CD4-positive, alpha-beta memory T cell (primary cell): ENCODE measurements at regions not wholly inside any gene's neighbourhood (a gene's known extent, or its start where the extent isn't known, plus 50 kb on each side); places are given as distances from the start of the nearest gene placed in this dataset.
"Not testable (repeated sequence)": the region's sequence is repeated elsewhere in the genome, so short reads cannot be mapped to it uniquely, and the experiment has no call there.

Experiments
- CTCF ChIA-PET: fragments of 350-600 bp; sonication (Branson Sonifier 250); formaldehyde crosslinking; loops from one replicate; lab custom pipeline; 2021; ENCODE audit warnings: inconsistent platforms; ENCODE audit not compliant: partially characterized antibody; lab: Charles Lee
- POLR2A ChIA-PET: fragments of 350-600 bp; sonication (Branson Sonifier 250); formaldehyde crosslinking; loops from one replicate; lab custom pipeline; 2021; ENCODE audit not compliant: partially characterized antibody; lab: Charles Lee
- DNase-seq, 5 donors: peaks; one replicate each; pipeline versions ENCODE4 v3.0.0 to v3.0.0-alpha.2; 2020 to 2022; ENCODE audit warnings: mixed read lengths in 1 of 5
- H3K27ac ChIP-seq: one replicate; pipeline ENCODE4 v1.7.0; 2013; ENCODE audit warnings: low read depth, low read length
- H3K27me3 ChIP-seq: 2 replicates; pipeline ENCODE4 v1.7.0; 2013; ENCODE audit warnings: mild to moderate bottlenecking, low read length, moderate library complexity; ENCODE audit not compliant: insufficient read depth
- H3K36me3 ChIP-seq: 2 replicates; pipeline ENCODE4 v1.7.0; 2013; ENCODE audit warnings: mild to moderate bottlenecking, low read length, moderate library complexity; ENCODE audit not compliant: insufficient read depth
- H3K4me1 ChIP-seq: 2 replicates; pipeline ENCODE4 v1.7.0; 2013; ENCODE audit warnings: mild to moderate bottlenecking, low read length, moderate library complexity; ENCODE audit not compliant: insufficient read depth
- H3K4me3 ChIP-seq, 2 donors: one replicate each; pipeline ENCODE4 v1.7.0; 2013; ENCODE audit warnings: low read length in 2 of 2, mild to moderate bottlenecking in 1 of 2
- H3K9me3 ChIP-seq, 2 donors: one replicate each; pipeline ENCODE4 v1.7.0; 2013; ENCODE audit warnings: low read length in 2 of 2, control low read depth in 1 of 2; ENCODE audit not compliant: control insufficient read depth in 1 of 2
- H3K27ac Mint-ChIP-seq, 7 donors: one replicate each; pipeline ENCODE4 v1.8.0; 2020 to 2021; ENCODE audit warnings: mixed read lengths in 7 of 7, mild to moderate bottlenecking in 6 of 7, inconsistent platforms in 3 of 7, moderate library complexity in 3 of 7
- H3K27me3 Mint-ChIP-seq, 2 donors: one replicate each; pipeline ENCODE4 v1.8.0; 2020 to 2021; ENCODE audit warnings: mixed read lengths in 2 of 2
- H3K36me3 Mint-ChIP-seq, 2 donors: one replicate each; pipeline ENCODE4 v1.8.0; 2020 to 2021; ENCODE audit warnings: mixed read lengths in 2 of 2, inconsistent platforms in 1 of 2, mild to moderate bottlenecking in 1 of 2
- H3K4me1 Mint-ChIP-seq, 4 donors: one replicate each; pipeline ENCODE4 v1.8.0; 2020 to 2021; ENCODE audit warnings: mixed read lengths in 4 of 4, mild to moderate bottlenecking in 1 of 4
- H3K4me3 Mint-ChIP-seq, 8 donors: one replicate each; pipeline ENCODE4 v1.8.0; 2020 to 2021; ENCODE audit warnings: mixed read lengths in 8 of 8, mild to moderate bottlenecking in 7 of 8, moderate library complexity in 6 of 8, inconsistent platforms in 3 of 8
- H3K9me3 Mint-ChIP-seq, 8 donors: one replicate each; pipeline ENCODE4 v1.8.0; 2020 to 2021; ENCODE audit warnings: mixed read lengths in 8 of 8, mild to moderate bottlenecking in 5 of 8, inconsistent platforms in 3 of 8, moderate library complexity in 1 of 8
- intact Hi-C: fragments of 100-400 bp; cut with micrococcal nuclease; formaldehyde crosslinking; loops from one replicate; pipeline ENCODE4 v1.15.1; 2023

GRCh38 chr18:27285973-27286562, 101.0 kb upstream of the CHST9 start:
- intact Hi-C loops, POLR2A ChIA-PET, CTCF ChIA-PET: not testable (repeated sequence)

GRCh38 chr18:27278131-27278530, 93.0 kb upstream of the CHST9 start:
- Histone ChIP-seq H3K4me1 (no peaks in the 10 kb centered on the region), H3K4me3 (no peak overlapping the region), H3K36me3 (no peaks in the 10 kb centered on the region), H3K27ac (no peak overlapping the region), H3K9me3 (no peaks in the 10 kb centered on the region), H3K27me3 (no peaks in the 10 kb centered on the region)
- no peak overlapping the region for H3K27ac Mint-ChIP-seq
- H3K36me3 Mint-ChIP-seq: no peaks in the 10 kb centered on the region
- peaks cover 0 to 15% (median 9%) of the 10 kb centered on the region in 8 donors for H3K9me3 Mint-ChIP-seq
- no peak overlapping the region for H3K4me3 Mint-ChIP-seq
- no peaks in the 10 kb centered on the region for H3K4me1 Mint-ChIP-seq
- intact Hi-C loops: no loop called here
- H3K27me3 Mint-ChIP-seq: no peaks in the 10 kb centered on the region
- CTCF ChIA-PET: no interaction called here
- no peak for DNase-seq
- POLR2A ChIA-PET: no interaction called here

More at GRCh38 chr18:27285973-27286562, 101.0 kb upstream of the CHST9 start:
- not testable (repeated sequence) for H3K27ac ChIP-seq, H3K27me3 ChIP-seq, DNase-seq, H3K36me3 ChIP-seq, H3K9me3 Mint-ChIP-seq, H3K9me3 ChIP-seq, H3K27ac Mint-ChIP-seq, H3K4me3 ChIP-seq, H3K27me3 Mint-ChIP-seq, H3K4me1 ChIP-seq, H3K4me1 Mint-ChIP-seq, H3K36me3 Mint-ChIP-seq, H3K4me3 Mint-ChIP-seq

- Mint-ChIP-seq H3K27me3 (no peaks in the 10 kb centered on the region), H3K4me1 (no peaks in the 10 kb centered on the region), H3K9me3 (peaks cover 0 to 15% (median 9%) of the 10 kb centered on the region in 8 donors), H3K4me3 (no peak overlapping the region), H3K36me3 (no peaks in the 10 kb centered on the region), H3K27ac (no peak overlapping the region)
- H3K4me3 ChIP-seq: no peak overlapping the region
- H3K4me1 ChIP-seq: no peaks in the 10 kb centered on the region
- H3K9me3 ChIP-seq: no peaks in the 10 kb centered on the region
- CTCF ChIA-PET: no interaction called here
- no peaks in the 10 kb centered on the region for H3K36me3 ChIP-seq
- H3K27me3 ChIP-seq: no peaks in the 10 kb centered on the region
- H3K27ac ChIP-seq: no peak overlapping the region
- intact Hi-C loops: no loop called here
- no peak for DNase-seq
- POLR2A ChIA-PET: no interaction called here
Measured at GRCh38 chr18:27277554-27277953, 92.4 kb upstream of the CHST9 start.

GRCh38 chr18:27276886-27277285, 91.8 kb upstream of the CHST9 start:
- ChIA-PET POLR2A (no interaction called here), CTCF (no interaction called here)
- Mint-ChIP-seq H3K4me1 (no peaks in the 10 kb centered on the region), H3K27me3 (no peaks in the 10 kb centered on the region), H3K36me3 (no peaks in the 10 kb centered on the region), H3K4me3 (no peak overlapping the region), H3K27ac (no peak overlapping the region), H3K9me3 (peaks cover 3 to 15% (median 9%) of the 10 kb centered on the region in 8 donors)
- intact Hi-C loops: no loop called here
- no peaks in the 10 kb centered on the region for H3K9me3 ChIP-seq
- H3K27me3 ChIP-seq: no peaks in the 10 kb centered on the region
- H3K4me1 ChIP-seq: no peaks in the 10 kb centered on the region
- no peak overlapping the region for H3K27ac ChIP-seq
- DNase-seq: no peak
- H3K4me3 ChIP-seq: no peak overlapping the region
- no peaks in the 10 kb centered on the region for H3K36me3 ChIP-seq

GRCh38 chr18:27276479-27276878, 91.4 kb upstream of the CHST9 start:
- Histone ChIP-seq H3K27me3 (no peaks in the 10 kb centered on the region), H3K27ac (no peak overlapping the region), H3K9me3 (no peaks in the 10 kb centered on the region), H3K4me3 (no peak overlapping the region), H3K36me3 (no peaks in the 10 kb centered on the region), H3K4me1 (no peaks in the 10 kb centered on the region)
- ChIA-PET POLR2A (no interaction called here), CTCF (no interaction called here)
- peaks cover 4 to 17% (median 9%) of the 10 kb centered on the region in 8 donors for H3K9me3 Mint-ChIP-seq
- no peak for DNase-seq
- no peak overlapping the region for H3K4me3 Mint-ChIP-seq
- no peaks in the 10 kb centered on the region for H3K27me3 Mint-ChIP-seq
- H3K4me1 Mint-ChIP-seq: no peaks in the 10 kb centered on the region
- intact Hi-C loops: no loop called here
- H3K36me3 Mint-ChIP-seq: no peaks in the 10 kb centered on the region
- no peak overlapping the region for H3K27ac Mint-ChIP-seq

GRCh38 chr18:27274901-27275300, 89.8 kb upstream of the CHST9 start:
- POLR2A ChIA-PET: no interaction called here
- no peaks in the 10 kb centered on the region for H3K4me1 Mint-ChIP-seq
- Histone ChIP-seq H3K36me3 (no peaks in the 10 kb centered on the region), H3K9me3 (no peaks in the 10 kb centered on the region), H3K27me3 (no peaks in the 10 kb centered on the region), H3K27ac (no peak overlapping the region), H3K4me3 (no peak overlapping the region), H3K4me1 (no peaks in the 10 kb centered on the region)
- no peak overlapping the region for H3K4me3 Mint-ChIP-seq
- H3K36me3 Mint-ChIP-seq: no peaks in the 10 kb centered on the region
- DNase-seq: no peak
- no peak overlapping the region for H3K27ac Mint-ChIP-seq
- no peaks in the 10 kb centered on the region for H3K27me3 Mint-ChIP-seq
- intact Hi-C loops: no loop called here
- H3K9me3 Mint-ChIP-seq: peaks cover 4 to 23% (median 16%) of the 10 kb centered on the region in 8 donors
- CTCF ChIA-PET: no interaction called here

GRCh38 chr18:27270508-27270907, 85.4 kb upstream of the CHST9 start:
- ChIA-PET POLR2A (no interaction called here), CTCF (no interaction called here)
- Histone ChIP-seq H3K27ac (no peak overlapping the region), H3K4me3 (no peak overlapping the region), H3K9me3 (no peaks in the 10 kb centered on the region), H3K36me3 (no peaks in the 10 kb centered on the region), H3K27me3 (no peaks in the 10 kb centered on the region), H3K4me1 (no peaks in the 10 kb centered on the region)
- no peak overlapping the region for H3K4me3 Mint-ChIP-seq
- intact Hi-C loops: no loop called here
- H3K4me1 Mint-ChIP-seq: no peaks in the 10 kb centered on the region
- H3K9me3 Mint-ChIP-seq: peaks cover 0 to 35% (median 10%) of the 10 kb centered on the region in 8 donors
- H3K27me3 Mint-ChIP-seq: no peaks in the 10 kb centered on the region
- H3K27ac Mint-ChIP-seq: no peak overlapping the region
- DNase-seq: no peak
- no peaks in the 10 kb centered on the region for H3K36me3 Mint-ChIP-seq

- CTCF ChIA-PET: no interaction called here
- Histone ChIP-seq H3K27me3 (no peaks in the 10 kb centered on the region), H3K4me3 (no peak overlapping the region), H3K36me3 (no peaks in the 10 kb centered on the region), H3K4me1 (no peaks in the 10 kb centered on the region), H3K27ac (no peak overlapping the region), H3K9me3 (no peaks in the 10 kb centered on the region)
- Mint-ChIP-seq H3K9me3 (peaks cover 3 to 28% (median 13%) of the 10 kb centered on the region in 8 donors), H3K27ac (no peak overlapping the region), H3K27me3 (no peaks in the 10 kb centered on the region), H3K4me3 (no peak overlapping the region), H3K36me3 (no peaks in the 10 kb centered on the region), H3K4me1 (no peaks in the 10 kb centered on the region)
- intact Hi-C loops: no loop called here
- POLR2A ChIA-PET: no interaction called here
- DNase-seq: no peak
Measured at GRCh38 chr18:27263369-27263768, 78.3 kb upstream of the CHST9 start.
